Gastroesophageal sphincter (tissue), 3 donors: ENCODE measurements at regions not wholly inside any gene's neighbourhood (a gene's known extent, or its start where the extent isn't known, plus 50 kb on each side); places are given as distances from the start of the nearest gene placed in this dataset.

Source experiments
- EP300 ChIP-seq: sonication (generic); formaldehyde crosslinking; IDR thresholded peaks from one replicate; pipeline ENCODE4 v1.6.1; 2017; ENCODE audit warnings: antibody characterized with exemption, mild to moderate bottlenecking
- POLR2AphosphoS5 ChIP-seq: sonication (generic); formaldehyde crosslinking; IDR thresholded peaks from one replicate; pipeline ENCODE4 v1.6.1; 2017; ENCODE audit warnings: antibody characterized with exemption
- TF ChIP-seq, protein P1 (sequence below), 4 experiments: fragments of 200-600 bp in 2 of 4; fragments of 450-650 bp in 2 of 4; sonication (generic) in 1 of 4; IDR thresholded peaks; one replicate each; pipeline ENCODE4 v1.5.1; 2017 to 2019; ENCODE audit warnings: antibody characterized with exemption in 4 of 4, mild to moderate bottlenecking in 2 of 4, moderate library complexity in 2 of 4

DNA sequence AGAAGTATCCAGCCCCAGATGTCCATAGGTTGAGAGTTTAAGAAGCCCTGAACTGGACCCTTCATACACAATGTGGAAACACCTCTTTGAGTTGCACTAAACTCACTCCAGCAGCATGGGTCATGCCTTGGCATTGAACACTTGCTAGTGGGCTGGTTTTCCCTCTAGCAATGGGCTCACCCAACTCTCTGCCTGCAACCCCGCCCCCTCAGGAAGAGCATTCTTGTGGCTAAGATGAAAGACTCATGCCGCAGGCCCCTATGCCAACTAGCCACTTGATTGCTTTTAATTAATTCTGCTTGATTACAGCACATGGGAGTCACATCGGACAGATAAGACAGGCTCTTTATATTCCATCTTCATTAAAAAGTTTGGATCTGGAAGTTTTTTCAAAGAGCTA, 136.5 kb upstream of the GJB5 start:
- TF ChIP-seq, protein P1, sequence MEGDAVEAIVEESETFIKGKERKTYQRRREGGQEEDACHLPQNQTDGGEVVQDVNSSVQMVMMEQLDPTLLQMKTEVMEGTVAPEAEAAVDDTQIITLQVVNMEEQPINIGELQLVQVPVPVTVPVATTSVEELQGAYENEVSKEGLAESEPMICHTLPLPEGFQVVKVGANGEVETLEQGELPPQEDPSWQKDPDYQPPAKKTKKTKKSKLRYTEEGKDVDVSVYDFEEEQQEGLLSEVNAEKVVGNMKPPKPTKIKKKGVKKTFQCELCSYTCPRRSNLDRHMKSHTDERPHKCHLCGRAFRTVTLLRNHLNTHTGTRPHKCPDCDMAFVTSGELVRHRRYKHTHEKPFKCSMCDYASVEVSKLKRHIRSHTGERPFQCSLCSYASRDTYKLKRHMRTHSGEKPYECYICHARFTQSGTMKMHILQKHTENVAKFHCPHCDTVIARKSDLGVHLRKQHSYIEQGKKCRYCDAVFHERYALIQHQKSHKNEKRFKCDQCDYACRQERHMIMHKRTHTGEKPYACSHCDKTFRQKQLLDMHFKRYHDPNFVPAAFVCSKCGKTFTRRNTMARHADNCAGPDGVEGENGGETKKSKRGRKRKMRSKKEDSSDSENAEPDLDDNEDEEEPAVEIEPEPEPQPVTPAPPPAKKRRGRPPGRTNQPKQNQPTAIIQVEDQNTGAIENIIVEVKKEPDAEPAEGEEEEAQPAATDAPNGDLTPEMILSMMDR (IDR thresholded peaks at IDR 0.05): no peak
- no peak for TF ChIP-seq EP300
- TF ChIP-seq POLR2AphosphoS5: no peak
